ENCODE measurements at regions not wholly inside any gene's neighbourhood (a gene's known extent, or its start where the extent isn't known, plus 50 kb on each side); places are given as distances from the start of the nearest gene placed in this dataset.

DNA sequence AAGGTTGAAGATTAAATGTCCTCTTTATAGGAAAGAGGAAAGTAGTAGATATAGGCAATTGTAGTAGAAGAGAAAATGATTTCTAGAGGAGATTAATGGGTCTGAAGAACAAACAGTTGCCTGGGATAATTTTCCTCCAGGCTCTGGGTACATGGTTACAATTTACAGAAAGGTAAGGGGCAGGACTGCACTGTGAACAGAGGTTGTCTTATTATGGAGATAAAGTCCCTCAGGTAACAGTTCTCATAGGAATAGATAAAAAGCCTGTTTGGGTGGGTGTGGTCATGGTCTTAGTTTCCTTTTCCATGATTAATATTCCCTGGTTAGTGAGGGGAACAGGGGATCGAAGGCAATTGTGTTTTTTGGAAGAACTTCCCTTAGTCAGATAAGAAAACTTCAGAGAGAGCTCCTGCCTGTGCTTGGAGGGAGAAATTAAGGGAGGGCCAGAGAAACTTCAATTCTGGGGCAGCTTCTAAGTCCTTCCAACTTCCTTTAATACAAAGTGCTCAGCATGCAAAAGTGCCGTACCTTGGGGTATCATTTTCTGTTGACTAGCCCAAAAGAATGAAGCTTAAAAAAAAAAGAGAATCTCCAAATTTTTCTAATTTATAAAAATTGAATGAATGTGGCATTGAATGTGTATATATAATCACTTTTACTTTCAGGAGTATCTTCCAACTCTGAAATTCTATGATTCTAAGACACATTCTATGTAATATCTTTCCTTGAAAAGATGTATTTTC lies 295.4 kb upstream of the USP25 start:
- TF ChIP-seq, protein P1, sequence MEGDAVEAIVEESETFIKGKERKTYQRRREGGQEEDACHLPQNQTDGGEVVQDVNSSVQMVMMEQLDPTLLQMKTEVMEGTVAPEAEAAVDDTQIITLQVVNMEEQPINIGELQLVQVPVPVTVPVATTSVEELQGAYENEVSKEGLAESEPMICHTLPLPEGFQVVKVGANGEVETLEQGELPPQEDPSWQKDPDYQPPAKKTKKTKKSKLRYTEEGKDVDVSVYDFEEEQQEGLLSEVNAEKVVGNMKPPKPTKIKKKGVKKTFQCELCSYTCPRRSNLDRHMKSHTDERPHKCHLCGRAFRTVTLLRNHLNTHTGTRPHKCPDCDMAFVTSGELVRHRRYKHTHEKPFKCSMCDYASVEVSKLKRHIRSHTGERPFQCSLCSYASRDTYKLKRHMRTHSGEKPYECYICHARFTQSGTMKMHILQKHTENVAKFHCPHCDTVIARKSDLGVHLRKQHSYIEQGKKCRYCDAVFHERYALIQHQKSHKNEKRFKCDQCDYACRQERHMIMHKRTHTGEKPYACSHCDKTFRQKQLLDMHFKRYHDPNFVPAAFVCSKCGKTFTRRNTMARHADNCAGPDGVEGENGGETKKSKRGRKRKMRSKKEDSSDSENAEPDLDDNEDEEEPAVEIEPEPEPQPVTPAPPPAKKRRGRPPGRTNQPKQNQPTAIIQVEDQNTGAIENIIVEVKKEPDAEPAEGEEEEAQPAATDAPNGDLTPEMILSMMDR (IDR thresholded peaks at IDR 0.05; ENCODE audit: borderline replicate concordance, extremely low read depth, low read length, poor library complexity, severe bottlenecking), result no peak
- TF ChIP-seq EZH2 (IDR thresholded peaks at IDR 0.05; ENCODE audit: borderline replicate concordance, low read depth, low read length, severe bottlenecking), result no peak
- Histone ChIP-seq H2AFZ (ENCODE audit: low read depth, low read length) (no peak overlapping the region), H3K79me2 (ENCODE audit: insufficient read depth, low read length) (no peaks in the 10 kb centered on the region), H3K9ac (ENCODE audit: low read depth, low read length) (no peak overlapping the region), H3K4me1 (ENCODE audit: insufficient read depth, low read length) (peaks cover 5% of the 10 kb centered on the region; the same call in 1 of the 2 replicates), H3K27me3 (ENCODE audit: insufficient read depth, low read length, poor library complexity) (no peaks in the 10 kb centered on the region), H3K4me3 (ENCODE audit: low read depth in 1 of 2, low read length in 2 of 2) (no peak overlapping the region), H3K9me3 (ENCODE audit: insufficient read depth, low read length, severe bottlenecking) (no peaks in the 10 kb centered on the region), H3K27ac (ENCODE audit: low read length) (no peak overlapping the region), H4K20me1 (ENCODE audit: insufficient read depth, low read length) (no peaks in the 10 kb centered on the region), H3K4me2 (ENCODE audit: insufficient read depth, low read length) (no peak overlapping the region), H3K36me3 (ENCODE audit: insufficient read depth, low read length) (no peaks in the 10 kb centered on the region)
- DNase-seq (no peak), ATAC-seq (ENCODE audit: insufficient read depth, low read depth) (no peak)

DNA sequence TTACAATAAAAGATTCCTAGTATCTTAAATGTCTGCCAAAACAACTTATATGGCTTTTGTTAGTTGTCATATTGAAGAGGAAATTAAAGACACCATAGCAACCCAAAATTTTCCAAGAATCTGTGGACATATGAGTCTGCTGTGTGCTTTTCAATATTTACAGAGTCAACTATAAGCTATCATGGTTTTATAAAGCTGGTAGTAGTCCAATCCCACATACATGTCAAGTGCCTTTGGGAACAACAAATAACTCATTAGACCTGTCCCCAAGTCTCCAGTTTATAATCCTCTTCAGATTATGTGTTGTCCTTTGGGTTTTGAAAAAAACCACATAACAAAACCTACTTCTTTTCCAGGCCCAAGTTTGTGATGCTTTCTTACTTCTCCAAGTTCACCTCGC lies 293.8 kb upstream of the USP25 start:
- DNase-seq, result no peak
- no peak for ATAC-seq (ENCODE audit: insufficient read depth, low read depth)
- TF ChIP-seq EZH2 (IDR thresholded peaks at IDR 0.05; ENCODE audit: borderline replicate concordance, low read depth, low read length, severe bottlenecking), result no peak
- TF ChIP-seq, protein P1 (IDR thresholded peaks at IDR 0.05; ENCODE audit: borderline replicate concordance, extremely low read depth, low read length, poor library complexity, severe bottlenecking), result no peak

DNA sequence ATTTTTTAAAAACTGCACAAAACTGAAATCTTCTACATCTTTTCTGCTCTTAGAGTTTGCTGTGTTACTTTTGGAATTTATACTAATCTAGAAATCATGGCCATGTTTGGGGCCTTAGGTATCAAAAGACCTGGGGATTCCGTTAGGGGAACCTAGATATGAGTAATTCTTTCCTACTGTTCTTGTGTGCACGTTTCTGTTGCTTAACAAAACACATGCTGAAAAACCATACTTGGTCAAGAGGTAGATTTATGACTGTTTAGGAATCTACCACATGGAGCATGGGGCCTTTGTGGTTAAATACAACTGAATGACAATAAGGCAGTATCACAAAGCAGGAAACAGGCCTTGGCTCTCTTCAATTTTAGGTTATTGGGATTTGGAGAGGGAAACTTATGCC lies 291.9 kb upstream of the USP25 start:
- no peak overlapping the region for H3K4me3 ChIP-seq (ENCODE audit: low read depth in 1 of 2, low read length in 2 of 2)
- H3K9me3 ChIP-seq (ENCODE audit: insufficient read depth, low read length, severe bottlenecking), result no peaks in the 10 kb centered on the region

More for the DNA sequence above, 293.8 kb upstream of the USP25 start:
- H3K9ac ChIP-seq (ENCODE audit: low read depth, low read length), result no peak overlapping the region
- H3K27me3 ChIP-seq (ENCODE audit: insufficient read depth, low read length, poor library complexity), result no peaks in the 10 kb centered on the region
- H3K4me2 ChIP-seq (ENCODE audit: insufficient read depth, low read length), result no peak overlapping the region
- H3K4me3 ChIP-seq (ENCODE audit: low read depth in 1 of 2, low read length in 2 of 2), result no peak overlapping the region
- no peak overlapping the region for H3K27ac ChIP-seq (ENCODE audit: low read length)
- H3K9me3 ChIP-seq (ENCODE audit: insufficient read depth, low read length, severe bottlenecking), result no peaks in the 10 kb centered on the region
- H3K36me3 ChIP-seq (ENCODE audit: insufficient read depth, low read length), result no peaks in the 10 kb centered on the region
- H3K79me2 ChIP-seq (ENCODE audit: insufficient read depth, low read length), result no peaks in the 10 kb centered on the region
- no peak overlapping the region for H2AFZ ChIP-seq (ENCODE audit: low read depth, low read length)
- no peaks in the 10 kb centered on the region for H4K20me1 ChIP-seq (ENCODE audit: insufficient read depth, low read length)
- H3K4me1 ChIP-seq (ENCODE audit: insufficient read depth, low read length), result peaks cover 5% of the 10 kb centered on the region; the same call in 1 of the 2 replicates

More for the DNA sequence above, 291.9 kb upstream of the USP25 start:
- H2AFZ ChIP-seq (ENCODE audit: low read depth, low read length), result peak overlapping the region; percentile 14; the same call in 1 of the 2 replicates
- DNase-seq (no peak), ATAC-seq (ENCODE audit: insufficient read depth, low read depth) (peak; percentile 42; the same call in 1 of the 3 replicates)
- H3K4me1 ChIP-seq (ENCODE audit: insufficient read depth, low read length), result peaks cover 5% of the 10 kb centered on the region; the same call in 1 of the 2 replicates
- no peaks in the 10 kb centered on the region for H3K27me3 ChIP-seq (ENCODE audit: insufficient read depth, low read length, poor library complexity)
- H3K4me2 ChIP-seq (ENCODE audit: insufficient read depth, low read length), result no peak overlapping the region
- H3K9ac ChIP-seq (ENCODE audit: low read depth, low read length), result no peak overlapping the region
- no peak overlapping the region for H3K27ac ChIP-seq (ENCODE audit: low read length)
- H3K36me3 ChIP-seq (ENCODE audit: insufficient read depth, low read length), result no peaks in the 10 kb centered on the region
- H4K20me1 ChIP-seq (ENCODE audit: insufficient read depth, low read length), result no peaks in the 10 kb centered on the region
- TF ChIP-seq, protein P1 (IDR thresholded peaks at IDR 0.05; ENCODE audit: borderline replicate concordance, extremely low read depth, low read length, poor library complexity, severe bottlenecking), result no peak
- no peak for TF ChIP-seq EZH2 (IDR thresholded peaks at IDR 0.05; ENCODE audit: borderline replicate concordance, low read depth, low read length, severe bottlenecking)
- no peaks in the 10 kb centered on the region for H3K79me2 ChIP-seq (ENCODE audit: insufficient read depth, low read length)

Measured in DND-41 (cell line).